Keratinocyte (primary cell): ENCODE measurements at regions not wholly inside any gene's neighbourhood (a gene's known extent, or its start where the extent isn't known, plus 50 kb on each side); places are given as distances from the start of the nearest gene placed in this dataset.

ENCODE experiments used
- EZH2 ChIP-seq: IDR thresholded peaks from one replicate; pipeline ENCODE4 v1.6.1; 2012; ENCODE audit warnings: inconsistent platforms, mild to moderate bottlenecking, low read length, moderate library complexity
- TF ChIP-seq, protein P1 (sequence below), 3 experiments: IDR thresholded peaks in 1 of 3; conservative IDR thresholded peaks in 1 of 3; optimal IDR thresholded peaks in 1 of 3; 2 replicates in 2 of 3; 3 replicates in 1 of 3; pipeline versions ENCODE3 to v1.5.1; 2011; ENCODE audit warnings: low read length in 3 of 3, mild to moderate bottlenecking in 3 of 3, moderate library complexity in 2 of 3, control low read depth in 1 of 3, inconsistent platforms in 1 of 3; ENCODE audit not compliant: insufficient read depth in 2 of 3; ENCODE audit errors: extremely low read depth in 1 of 3

DNA sequence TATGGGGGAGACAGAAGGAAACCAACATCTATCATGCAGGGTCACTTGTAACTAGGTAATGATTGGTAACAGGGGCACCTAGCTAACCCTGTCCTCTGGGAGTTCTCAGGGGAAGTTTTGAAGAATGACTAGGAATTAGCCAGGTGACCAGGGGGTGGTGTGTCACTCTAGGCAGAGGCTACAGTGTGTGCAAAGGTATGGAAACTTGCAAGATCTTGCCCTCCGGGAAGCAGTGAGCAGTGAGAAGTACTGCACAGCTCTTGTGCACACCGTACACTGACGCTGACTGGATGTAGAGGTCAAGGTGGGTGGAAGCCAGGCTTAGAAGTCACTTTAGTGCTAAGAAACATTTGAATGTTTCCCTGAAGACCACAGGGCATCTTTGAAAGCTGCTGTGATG is 62.9 kb upstream of the LMO4 start:
- TF ChIP-seq, protein P1, sequence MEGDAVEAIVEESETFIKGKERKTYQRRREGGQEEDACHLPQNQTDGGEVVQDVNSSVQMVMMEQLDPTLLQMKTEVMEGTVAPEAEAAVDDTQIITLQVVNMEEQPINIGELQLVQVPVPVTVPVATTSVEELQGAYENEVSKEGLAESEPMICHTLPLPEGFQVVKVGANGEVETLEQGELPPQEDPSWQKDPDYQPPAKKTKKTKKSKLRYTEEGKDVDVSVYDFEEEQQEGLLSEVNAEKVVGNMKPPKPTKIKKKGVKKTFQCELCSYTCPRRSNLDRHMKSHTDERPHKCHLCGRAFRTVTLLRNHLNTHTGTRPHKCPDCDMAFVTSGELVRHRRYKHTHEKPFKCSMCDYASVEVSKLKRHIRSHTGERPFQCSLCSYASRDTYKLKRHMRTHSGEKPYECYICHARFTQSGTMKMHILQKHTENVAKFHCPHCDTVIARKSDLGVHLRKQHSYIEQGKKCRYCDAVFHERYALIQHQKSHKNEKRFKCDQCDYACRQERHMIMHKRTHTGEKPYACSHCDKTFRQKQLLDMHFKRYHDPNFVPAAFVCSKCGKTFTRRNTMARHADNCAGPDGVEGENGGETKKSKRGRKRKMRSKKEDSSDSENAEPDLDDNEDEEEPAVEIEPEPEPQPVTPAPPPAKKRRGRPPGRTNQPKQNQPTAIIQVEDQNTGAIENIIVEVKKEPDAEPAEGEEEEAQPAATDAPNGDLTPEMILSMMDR (optimal IDR thresholded peaks at IDR 0.05 in 1 of 3, IDR thresholded peaks at IDR 0.05 in 1 of 3, conservative IDR thresholded peaks at IDR 0.05 in 1 of 3; ENCODE audit: extremely low read depth in 1 of 3, insufficient read depth in 2 of 3, low read length in 3 of 3): no peak
- TF ChIP-seq EZH2: no peak
